ENCODE measurements at regions not wholly inside any gene's neighbourhood (a gene's known extent, or its start where the extent isn't known, plus 50 kb on each side); places are given as distances from the start of the nearest gene placed in this dataset.

DNA sequence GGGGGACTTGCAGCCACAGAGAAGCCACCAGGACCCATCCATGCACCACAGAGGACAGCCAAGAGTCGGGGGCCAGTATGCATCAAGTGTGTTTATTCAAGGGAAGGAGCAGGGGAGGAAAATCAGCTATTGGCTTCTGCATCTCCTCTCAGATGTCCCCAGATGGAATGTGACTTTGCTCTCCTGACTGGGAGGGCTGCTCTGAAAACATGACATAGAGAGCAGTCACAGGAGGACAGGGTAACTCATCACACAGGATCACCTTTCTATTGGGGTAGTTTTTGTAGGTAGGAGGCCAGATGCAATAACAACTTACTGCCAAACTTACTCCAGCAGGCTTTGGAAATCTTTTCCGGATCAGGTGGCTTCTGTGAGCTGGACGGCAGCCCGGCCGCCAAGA lies 121.0 kb upstream of the OPCML start:
- no peak overlapping the region for H3K4me2 ChIP-seq (ENCODE audit: insufficient read depth, insufficient read length, low read length)
- H3K18ac ChIP-seq (ENCODE audit: insufficient read length, low read depth, low read length): no peak overlapping the region
- no peaks in the 10 kb centered on the region for H3K79me1 ChIP-seq (ENCODE audit: insufficient read depth, low read depth, low read length, poor library complexity, severe bottlenecking)
- no peak overlapping the region for H2AK5ac ChIP-seq (ENCODE audit: insufficient read length, low read length)
- H3K36me3 Mint-ChIP-seq (ENCODE audit: insufficient read depth in 1 of 3, low read depth in 3 of 3): no peaks in the 10 kb centered on the region; a peak in 1 of 7 replicates
- H3K4me1 ChIP-seq (ENCODE audit: insufficient read depth, low read length): no peaks in the 10 kb centered on the region
- H3T11ph ChIP-seq (ENCODE audit: low read length): no peak overlapping the region
- no peaks in the 10 kb centered on the region for H3K23me2 ChIP-seq (ENCODE audit: insufficient read length, low read depth, low read length, poor library complexity, severe bottlenecking)
- H3K4ac ChIP-seq (ENCODE audit: low read depth, low read length): no peak overlapping the region
- H3K56ac ChIP-seq (ENCODE audit: insufficient read length, low read depth, low read length): no peak overlapping the region
- no peak overlapping the region for H2AFZ ChIP-seq (ENCODE audit: low read length)
- H3K9ac ChIP-seq (ENCODE audit: extremely low read depth, insufficient read length, low read length): no peak overlapping the region
- no peaks in the 10 kb centered on the region for H3K9me3 Mint-ChIP-seq
- H3K27me3 Mint-ChIP-seq (ENCODE audit: low read depth): peaks cover 12% of the 10 kb centered on the region
- no peaks in the 10 kb centered on the region for H4K20me1 ChIP-seq (ENCODE audit: control insufficient read depth, insufficient read depth, insufficient read length)
- H3K23ac ChIP-seq (ENCODE audit: insufficient read length, low read depth, low read length): no peak overlapping the region
- H3K14ac ChIP-seq (ENCODE audit: insufficient read depth, low read length): no peak overlapping the region
- H3K9me3 ChIP-seq (ENCODE audit: control insufficient read depth, low read depth, low read length): no peaks in the 10 kb centered on the region
- H3K79me2 ChIP-seq (ENCODE audit: insufficient read depth, low read length): no peaks in the 10 kb centered on the region
- no peak overlapping the region for H4K8ac ChIP-seq (replicated peaks; ENCODE audit: insufficient read length, low read depth, low read length)
- no peak overlapping the region for H4K91ac ChIP-seq (ENCODE audit: insufficient read length, low read depth, low read length)
- H2BK20ac ChIP-seq (ENCODE audit: low read depth, low read length, poor library complexity, severe bottlenecking): no peak overlapping the region
- TF ChIP-seq, protein P1, sequence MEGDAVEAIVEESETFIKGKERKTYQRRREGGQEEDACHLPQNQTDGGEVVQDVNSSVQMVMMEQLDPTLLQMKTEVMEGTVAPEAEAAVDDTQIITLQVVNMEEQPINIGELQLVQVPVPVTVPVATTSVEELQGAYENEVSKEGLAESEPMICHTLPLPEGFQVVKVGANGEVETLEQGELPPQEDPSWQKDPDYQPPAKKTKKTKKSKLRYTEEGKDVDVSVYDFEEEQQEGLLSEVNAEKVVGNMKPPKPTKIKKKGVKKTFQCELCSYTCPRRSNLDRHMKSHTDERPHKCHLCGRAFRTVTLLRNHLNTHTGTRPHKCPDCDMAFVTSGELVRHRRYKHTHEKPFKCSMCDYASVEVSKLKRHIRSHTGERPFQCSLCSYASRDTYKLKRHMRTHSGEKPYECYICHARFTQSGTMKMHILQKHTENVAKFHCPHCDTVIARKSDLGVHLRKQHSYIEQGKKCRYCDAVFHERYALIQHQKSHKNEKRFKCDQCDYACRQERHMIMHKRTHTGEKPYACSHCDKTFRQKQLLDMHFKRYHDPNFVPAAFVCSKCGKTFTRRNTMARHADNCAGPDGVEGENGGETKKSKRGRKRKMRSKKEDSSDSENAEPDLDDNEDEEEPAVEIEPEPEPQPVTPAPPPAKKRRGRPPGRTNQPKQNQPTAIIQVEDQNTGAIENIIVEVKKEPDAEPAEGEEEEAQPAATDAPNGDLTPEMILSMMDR (conservative IDR thresholded peaks at IDR 0.05): no peak
- peaks cover 24 to 34% of the 10 kb centered on the region in 2 experiments for H3K4me1 Mint-ChIP-seq
- no peak overlapping the region for H2BK5ac ChIP-seq (ENCODE audit: insufficient read length, low read length)
- no peak for DNase-seq
- no peak overlapping the region for H2BK120ac ChIP-seq (ENCODE audit: low read depth, low read length, poor library complexity, severe bottlenecking)
- H4K5ac ChIP-seq (ENCODE audit: insufficient read length, low read depth, low read length): no peak overlapping the region
- H3K27ac ChIP-seq (ENCODE audit: insufficient read length, low read depth, low read length): no peak overlapping the region
- H2BK12ac ChIP-seq (ENCODE audit: insufficient read length, low read depth, low read length): no peak overlapping the region
- no peaks in the 10 kb centered on the region for H3K27me3 ChIP-seq (ENCODE audit: insufficient read depth, low read length)
- no CpG with 5 or more reads among the region's 5 CpGs for whole genome bisulfite sequencing (ENCODE audit: extremely low coverage, insufficient read length, low lambda C conversion rate)
- H3K27ac Mint-ChIP-seq: peak overlapping the region in 1 of 3 experiments; percentile 94; a peak in 1 of 7 replicates
- no peak overlapping the region for H3K4me3 Mint-ChIP-seq
- no peak overlapping the region for H2BK15ac ChIP-seq (ENCODE audit: low read depth, low read length)

All from H9 (cell line).